ENCODE measurements at regions not wholly inside any gene's neighbourhood (a gene's known extent, or its start where the extent isn't known, plus 50 kb on each side); places are given as distances from the start of the nearest gene placed in this dataset.
A peak's percentile ranks its signal among the peaks of the same experiment; 100 is the strongest.

DNA sequence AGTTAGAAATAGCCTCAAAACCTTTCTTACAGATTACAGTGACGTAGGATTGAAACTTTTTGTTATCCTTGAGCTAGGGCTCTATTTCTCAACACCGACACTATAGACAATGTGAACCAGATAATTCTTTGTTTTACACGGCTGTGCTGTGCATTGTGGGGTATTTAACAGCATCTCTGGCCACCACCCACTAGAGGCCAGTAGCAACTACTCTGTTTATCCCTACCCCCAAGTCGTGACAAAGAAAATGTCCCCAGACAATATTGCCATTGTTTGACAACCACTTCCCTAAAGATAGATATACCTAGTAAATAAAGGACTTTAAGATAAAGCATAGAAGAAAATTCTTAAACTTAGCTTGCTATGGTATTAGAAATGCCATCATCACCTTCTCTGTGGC lies 359.6 kb downstream of the ARL4A start:
- no peak for DNase-seq

DNA sequence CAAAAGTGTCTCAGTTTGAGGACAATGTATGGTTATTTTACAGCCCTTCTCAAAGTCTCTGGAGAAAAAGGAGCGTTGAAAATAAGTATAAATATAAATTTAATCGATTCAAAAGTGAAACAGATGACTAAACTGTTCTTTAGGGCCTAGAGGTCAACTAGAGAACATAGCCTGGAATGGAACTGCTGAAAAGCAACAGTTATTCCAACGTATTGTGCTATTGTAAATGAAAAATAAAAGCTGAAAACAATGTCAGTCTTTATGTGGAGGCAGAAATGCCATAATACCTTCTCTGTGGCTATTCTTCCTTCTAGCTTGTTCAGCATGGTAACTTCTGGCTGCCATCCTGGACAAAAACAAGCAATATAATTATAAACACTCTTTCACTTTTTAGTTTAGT lies 362.5 kb downstream of the ARL4A start:
- no peak for DNase-seq

DNA sequence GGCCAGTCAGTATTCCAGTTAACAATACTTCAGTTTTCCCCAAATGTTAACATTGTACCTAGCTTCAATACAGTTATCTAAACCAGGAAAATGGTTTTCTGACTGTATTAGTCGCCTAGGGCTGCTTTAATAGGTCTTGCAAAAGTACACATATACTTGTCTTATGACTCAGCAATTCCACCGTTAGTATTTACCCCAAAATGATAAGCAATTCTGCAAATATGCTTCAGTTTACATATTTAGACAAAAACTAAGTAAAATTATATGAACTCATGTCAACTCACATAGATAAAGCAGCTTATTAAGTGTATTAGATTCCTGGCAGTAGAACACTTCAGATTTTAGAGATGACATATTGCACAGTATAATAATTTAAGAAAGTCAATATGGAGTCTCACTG lies 363.3 kb downstream of the ARL4A start:
- no peak for DNase-seq

DNA sequence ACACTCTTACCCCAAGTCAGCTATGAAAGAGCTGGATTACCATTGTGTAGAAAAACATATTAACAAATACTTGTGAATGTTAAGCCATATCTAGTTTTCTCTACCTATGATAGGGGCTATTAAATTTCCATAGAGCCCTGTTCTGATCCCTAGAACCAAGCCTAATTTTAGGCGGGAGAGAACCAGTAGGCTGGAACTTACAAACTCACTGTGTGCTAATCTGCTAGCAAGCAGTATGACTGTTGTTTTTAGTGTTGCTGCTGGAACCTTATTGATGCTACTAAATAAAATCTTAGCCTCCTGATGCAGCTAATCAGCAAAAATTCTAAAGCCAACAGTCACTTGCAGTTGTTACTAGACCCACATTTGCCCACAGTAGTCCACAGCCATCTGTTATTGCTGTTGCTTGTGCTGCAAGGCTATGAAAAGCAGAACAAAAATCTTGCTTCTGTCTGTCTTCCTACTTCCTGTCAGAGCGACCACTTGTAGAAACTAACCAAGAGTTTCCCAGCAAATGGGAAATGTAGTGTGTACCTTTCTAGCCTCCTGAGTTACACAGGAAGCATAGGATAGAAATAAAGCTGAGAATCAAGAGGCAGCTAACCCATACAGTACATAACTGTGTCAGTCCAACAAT lies 368.4 kb downstream of the ARL4A start:
- peak; percentile 9 to 13 for DNase-seq

DNA sequence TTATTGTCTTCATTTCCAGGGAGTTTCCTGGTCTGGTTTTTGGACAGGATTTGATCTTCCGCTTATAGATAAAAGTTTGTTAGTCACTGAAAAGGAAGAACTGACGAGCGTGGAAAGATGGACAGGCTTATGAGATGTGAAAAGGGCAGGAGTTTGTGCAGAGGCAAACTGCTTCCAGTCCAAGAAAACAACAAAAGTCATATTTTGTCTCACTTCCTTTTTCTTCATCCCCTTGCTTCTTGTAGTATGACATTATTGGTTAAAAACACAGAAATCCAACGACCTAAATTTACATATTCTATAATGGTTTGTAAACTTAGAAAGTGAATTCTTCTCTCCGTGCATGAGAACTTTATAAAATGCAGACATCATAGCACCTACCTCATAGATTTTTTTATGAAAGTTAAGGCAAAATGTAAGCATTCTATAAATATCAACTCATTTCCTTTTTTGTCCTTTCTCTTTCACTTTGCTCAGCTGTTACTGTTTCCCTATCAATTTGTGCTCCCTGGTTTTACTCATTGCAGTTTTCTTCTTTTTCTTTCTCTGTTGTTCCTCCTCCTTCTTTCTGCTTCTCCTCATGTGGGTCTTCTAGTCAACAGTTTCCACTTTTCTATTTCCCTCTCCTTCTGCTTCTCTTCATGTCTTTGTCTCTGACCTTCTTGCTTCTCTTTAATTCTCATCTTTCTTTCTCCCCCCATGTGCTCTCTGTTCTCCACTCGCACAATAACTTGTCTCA lies 370.2 kb downstream of the ARL4A start:
- peak; percentile 9 to 16 for DNase-seq

DNA sequence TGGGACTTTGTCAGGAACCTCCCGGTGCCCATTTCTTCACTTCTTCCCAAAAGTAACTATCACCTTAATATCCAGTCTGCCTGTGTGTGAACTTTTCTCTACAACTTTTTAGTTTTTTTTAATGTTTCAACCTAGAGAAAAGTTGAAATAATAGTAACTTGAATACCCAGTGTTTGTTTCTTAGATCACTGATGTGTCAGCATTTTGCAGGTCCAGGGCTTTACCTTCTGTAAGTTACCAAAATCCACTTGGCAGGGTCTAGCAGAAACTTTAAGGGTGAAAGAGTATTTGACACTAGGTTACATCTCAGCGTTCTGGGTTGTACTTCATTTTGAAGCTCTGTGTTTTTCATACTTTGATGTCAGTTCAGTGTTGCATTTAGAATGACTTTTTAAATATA lies 372.7 kb downstream of the ARL4A start:
- DNase-seq = no peak

DNA sequence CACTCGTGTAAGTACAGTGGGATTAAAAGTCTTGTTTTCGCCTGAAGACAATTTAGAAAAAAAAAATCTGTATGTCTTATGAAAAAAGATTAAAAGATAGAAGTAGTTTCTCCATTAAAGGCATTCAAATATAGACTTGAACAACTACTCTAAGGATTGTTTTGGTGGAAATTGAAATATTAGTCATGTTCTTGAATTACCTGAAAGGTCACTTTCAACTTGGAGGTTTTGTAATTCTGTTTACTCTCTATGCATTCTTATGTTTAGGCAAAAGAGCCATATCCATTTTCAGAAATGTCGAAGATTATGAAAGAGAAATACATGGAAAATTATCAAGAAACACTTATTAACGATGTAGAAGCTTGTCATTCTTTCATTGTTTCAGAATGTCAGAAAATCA lies 373.7 kb downstream of the ARL4A start:
- DNase-seq = no peak

DNA sequence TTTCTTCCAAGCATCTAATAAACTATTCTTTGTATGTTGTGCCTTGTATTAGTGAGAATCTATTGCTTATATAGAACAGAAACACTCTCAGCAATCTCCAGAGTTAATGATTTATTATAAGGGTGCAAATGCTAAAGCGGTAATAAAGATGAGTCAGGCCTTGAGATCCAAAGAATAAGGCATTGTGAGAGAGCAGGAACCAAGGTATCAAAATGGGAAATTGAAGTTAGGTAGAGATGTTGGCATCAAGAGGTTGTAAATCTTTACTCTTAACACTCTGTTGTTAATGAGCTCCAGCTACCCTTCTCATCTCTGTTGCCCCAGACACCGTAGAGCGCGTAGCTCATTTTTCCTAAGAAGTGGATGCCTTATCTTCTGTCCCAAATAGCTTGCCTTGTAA lies 375.2 kb downstream of the ARL4A start:
- no peak for DNase-seq

DNA sequence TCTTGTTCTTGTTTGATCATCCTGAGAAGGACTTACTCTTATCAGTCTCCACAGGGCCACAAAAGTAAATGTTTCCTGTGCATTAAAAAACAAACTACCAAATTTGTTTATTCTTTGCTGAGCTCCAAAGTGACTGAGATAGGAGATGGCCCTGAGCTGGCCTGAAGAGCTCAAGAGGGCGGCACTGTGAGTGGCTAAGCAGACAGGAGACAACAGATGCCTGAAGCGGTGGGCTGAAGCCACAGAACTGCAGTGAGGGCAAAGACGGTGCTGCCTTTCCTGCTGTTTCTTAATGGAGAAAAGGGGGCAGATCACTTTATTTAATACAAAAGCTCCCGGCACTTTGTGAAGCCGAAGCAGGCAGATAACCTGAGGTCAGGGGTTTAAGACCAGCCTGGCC lies 379.6 kb downstream of the ARL4A start:
- DNase-seq = no peak

DNA sequence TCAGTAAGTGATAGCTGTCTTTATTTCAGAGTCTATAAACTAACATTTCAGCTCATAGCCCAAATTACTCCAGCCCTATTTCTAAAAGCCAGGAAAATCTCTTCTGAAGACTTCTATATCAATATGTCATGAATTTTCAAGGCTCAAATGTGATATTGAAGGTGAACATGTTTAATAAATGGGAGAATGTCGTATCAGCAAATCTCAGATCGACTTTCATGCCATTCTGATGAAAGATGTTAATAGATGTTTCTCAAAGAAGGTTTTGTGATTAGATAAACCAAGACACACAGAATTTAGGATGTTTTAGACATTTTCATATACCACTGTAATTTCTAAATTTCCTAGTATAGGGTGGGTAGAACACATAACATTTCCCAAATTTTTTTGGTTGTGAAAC lies 380.6 kb downstream of the ARL4A start:
- no peak for DNase-seq

DNA sequence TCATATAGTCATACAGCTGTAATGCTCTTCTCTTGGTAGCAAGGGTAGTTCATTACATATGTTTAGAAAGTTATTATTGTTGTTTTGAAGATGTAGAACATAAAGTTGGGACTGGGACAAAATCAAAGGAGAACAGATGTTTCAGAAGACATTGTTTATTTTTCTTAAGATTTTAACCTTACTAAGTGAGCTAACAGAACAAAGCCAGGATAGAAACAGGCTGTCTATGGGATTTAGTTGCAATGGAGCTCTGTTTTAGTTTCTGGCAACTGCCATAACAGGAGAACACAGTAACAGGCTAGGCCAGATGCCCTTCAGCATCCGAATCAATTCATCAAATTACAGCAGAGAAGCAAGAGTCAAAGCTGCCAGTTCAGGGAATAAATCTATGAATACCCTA lies 382.4 kb downstream of the ARL4A start:
- no peak for DNase-seq

DNA sequence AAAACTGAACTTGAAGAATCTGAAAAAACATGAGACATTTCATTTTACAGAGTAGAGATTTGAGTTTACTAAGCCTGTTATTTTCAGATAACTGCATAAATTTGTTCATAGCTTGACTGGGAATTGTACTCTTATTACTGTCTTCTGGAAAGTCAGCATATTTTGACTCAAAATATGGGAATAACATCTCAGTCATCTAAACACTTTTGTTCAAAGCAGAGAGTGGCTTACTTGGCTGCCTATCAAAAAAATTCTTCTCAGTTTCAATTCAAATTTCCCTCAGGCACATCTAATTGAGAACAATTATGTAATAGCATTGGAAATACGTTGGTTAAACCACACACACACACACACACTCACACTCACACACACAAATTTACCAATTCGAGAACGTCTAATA lies 384.6 kb downstream of the ARL4A start:
- DNase-seq = no peak

DNA sequence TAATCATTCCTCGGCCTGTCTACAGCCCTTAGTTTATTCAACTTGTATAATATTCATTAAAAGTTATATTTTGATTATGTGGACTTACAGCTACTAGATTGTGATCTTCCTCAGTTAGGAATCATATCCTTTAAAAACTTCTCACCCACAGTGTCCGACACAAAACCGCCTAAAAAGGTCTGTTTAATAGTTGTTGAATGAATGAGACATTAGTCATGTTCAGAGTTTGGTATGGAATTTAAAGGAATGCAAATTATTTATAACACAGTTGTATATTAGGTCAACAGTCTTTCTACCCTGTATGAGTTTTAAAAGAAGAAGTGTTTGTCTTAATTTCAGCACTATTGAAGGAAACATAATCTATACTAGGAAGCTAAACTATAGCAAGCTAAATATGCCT lies 390.0 kb downstream of the ARL4A start:
- no peak for DNase-seq

DNA sequence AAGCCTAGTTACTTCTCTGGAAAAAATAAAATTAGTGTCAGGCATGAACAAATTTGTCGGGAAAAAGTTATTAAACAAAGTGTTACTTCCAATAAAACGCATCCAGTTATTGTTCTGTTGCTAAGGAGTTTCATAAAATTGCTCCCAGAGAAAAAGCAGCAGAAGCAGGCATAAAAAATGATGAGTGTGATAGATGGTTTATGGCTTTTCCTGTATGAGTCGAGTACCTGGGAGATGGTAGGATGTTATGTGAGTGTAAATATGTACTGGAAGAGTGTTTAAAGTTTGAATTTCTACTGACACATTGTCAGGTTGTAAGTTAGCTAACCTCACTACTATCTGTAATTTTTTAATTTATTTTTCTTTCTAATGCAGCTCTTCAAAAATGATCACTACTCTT lies 390.7 kb downstream of the ARL4A start:
- no peak for DNase-seq

DNA sequence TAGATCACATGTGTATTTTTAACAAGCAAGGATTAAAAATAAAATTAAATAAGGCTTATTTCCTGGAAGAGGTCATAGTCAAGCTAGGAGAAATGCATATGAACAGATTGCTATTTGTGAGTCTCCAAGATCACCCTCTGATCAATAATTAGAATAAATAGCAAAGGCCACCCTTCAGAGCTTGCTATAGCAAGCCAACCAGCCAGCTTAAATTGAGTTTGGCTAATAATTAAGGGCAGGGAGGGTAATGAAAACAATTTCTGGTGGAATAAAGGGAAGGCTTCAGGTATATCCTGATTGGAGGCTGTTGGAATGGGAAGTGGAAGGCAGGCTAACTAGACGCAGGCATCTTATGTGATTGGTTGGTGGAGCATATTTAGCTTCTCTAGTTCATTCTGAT lies 403.5 kb downstream of the ARL4A start:
- no peak for DNase-seq

DNA sequence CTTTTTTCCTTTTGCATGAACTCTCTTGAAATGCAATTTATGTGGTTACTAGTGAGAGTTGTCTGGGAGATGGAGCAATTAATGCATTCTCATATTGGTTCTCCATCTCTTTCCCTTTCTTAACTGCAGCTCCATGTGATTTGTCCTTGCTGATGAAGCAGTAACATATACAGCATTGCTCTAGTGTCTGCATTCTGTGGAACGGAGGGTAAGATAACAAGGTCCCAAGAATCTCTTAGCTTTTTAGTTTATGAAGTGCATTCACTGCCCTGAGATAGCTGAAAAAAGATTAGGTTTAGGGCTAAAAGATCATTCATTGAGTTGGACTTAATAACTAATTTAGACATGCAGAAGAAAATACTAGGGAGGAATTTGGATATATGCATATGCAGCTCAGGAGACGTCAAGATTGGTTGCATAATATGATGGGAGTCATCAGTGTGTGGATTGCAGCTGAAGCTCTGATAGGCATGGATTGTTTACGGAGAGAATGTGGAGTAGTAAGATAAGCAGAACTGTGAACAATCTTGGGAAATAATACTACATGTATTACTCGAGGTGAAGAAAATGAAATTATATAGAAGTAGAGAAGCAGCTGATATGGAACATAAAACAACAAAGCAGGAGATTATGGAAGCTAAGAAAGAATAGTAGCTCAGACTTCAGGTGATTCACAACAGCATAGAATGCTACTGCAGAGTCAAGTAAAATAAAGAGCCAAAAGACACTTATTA lies 404.7 kb downstream of the ARL4A start:
- DNase-seq = no peak

DNA sequence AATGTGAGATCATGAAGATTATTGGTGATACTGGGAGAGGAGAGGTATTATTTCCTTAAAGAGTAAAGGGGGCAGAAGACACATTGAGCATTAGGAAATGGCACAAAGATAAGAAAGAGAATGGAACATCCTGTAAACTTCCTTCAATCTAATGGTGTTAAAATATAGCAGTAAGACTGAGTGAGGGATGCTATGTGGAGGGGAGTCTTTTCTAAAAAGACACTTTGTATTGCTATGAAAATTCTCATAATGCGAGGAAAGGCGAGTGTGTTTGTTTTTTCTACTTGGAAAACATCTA lies 405.2 kb downstream of the ARL4A start:
- DNase-seq = no peak

DNA sequence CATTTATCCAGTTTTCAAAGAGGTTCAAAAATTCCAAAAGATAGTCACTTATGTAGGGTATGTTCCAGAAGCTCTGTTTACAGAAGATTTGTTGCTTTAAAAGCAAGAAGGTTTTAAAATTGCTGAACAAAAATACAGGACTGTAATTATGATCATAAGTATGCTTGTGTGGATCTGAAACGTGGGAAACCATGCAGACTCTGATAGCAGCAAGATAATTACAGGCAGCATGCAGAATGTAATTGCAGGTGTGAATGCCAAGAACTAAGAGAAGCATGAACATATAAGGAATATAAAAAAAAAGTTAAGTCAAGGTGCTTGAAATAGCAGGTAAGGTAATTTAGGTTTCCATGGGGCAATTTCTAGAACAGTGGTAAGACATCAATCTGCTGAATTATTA lies 405.7 kb downstream of the ARL4A start:
- DNase-seq = no peak

DNA sequence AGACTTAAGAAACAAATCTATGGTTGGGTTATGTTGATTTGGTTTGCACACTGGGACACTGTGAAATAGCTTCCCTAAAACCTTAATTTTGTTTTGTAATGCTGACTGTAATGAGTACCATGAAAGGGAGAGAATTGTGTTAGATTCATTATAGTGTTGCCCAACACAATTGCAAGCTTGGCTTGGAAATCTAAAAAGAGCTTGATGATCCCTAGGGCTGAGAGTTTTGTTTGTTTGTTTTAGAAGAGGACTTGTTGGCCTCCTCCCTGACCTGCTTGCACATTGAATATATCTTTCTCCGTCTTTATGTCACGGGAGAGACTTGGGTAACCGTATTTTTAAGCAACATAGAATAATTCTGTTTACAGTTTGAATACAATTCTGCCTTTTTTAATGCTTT lies 410.1 kb downstream of the ARL4A start:
- no peak for DNase-seq

DNA sequence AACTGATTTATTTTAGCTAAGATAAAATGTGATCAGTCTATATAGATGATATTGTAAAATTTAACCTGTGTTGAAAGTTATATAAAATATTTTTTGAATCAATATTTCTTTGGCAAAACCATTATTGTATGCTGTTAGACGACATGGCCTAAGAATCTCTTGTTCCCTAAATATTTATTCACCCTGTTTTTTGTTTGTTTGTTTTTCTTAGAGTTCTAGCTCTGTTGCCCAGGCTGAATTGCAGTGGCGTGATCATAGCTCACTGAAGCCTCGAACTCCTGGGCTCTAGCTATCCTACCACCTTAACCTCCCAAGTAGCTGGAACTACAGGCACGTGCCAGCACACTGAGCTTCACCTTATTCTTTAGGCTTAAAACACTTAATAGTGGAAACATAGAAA lies 410.7 kb downstream of the ARL4A start:
- DNase-seq = no peak

DNA sequence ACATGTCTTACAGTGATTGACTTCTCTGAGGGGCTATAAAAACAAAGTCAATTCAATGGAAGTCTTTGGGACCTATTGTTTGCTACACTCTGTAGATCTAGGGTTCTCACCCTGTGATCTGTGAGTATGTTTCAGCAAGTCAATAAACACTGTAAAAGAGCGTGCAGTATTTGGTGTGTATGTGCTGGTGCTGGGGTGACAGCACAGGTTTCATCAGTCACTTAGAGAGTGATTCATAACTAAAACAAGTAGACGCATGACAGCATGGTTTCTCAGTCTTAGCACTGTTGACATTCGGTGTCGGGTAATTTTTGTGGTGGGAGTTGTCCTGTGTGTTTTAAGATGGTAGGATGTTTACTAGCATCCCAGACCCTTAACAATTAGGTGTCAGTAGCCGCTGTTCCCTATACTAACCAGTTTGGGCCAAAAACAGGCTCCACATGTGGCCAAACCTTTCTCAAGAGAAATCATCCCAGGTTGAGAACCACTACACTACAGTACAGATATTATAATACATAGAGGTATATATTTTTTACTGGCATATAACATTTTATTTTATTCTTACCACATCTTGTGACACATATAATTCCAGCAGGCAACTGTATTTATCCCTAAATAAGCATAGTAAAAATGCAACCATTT lies 411.8 kb downstream of the ARL4A start:
- no peak for DNase-seq

DNA sequence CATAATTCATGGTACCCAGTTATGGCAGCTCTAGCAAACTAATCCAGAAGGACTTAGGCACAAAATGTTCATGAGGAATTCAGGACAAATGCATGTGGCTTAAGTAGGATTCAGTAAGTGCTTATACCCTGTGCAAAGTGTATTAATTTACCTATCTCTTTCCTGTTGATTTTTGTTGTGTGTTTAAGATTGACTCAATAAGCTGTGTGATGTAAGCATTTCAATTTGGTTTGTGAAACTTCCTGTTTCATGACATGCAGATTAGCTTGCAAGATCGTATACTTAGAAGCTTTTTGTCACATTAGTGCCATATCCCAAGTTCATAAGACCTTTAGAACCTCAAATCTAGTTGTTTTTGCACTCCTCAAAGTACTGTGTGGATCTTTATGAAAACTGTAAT lies 416.7 kb downstream of the ARL4A start:
- peak; percentile 45 to 51 for DNase-seq

DNA sequence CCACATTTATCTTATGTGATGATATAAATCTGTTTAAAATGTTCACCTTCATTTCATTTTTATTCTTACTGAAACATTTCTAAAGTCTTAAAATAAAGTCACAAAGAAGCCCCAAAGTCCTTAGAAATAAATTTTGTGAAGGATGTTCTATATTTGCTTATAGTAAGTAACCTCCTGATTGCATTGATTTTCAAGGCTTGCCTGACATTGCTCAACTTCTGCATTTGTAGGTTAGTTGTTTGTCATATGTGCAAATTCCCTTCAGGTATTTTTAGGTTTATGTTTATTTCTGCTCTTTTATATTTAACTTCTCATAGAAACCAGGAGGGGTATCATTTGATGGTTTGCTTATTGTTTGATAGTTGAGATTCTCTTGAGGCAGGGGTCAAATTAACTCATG lies 417.8 kb downstream of the ARL4A start:
- DNase-seq = no peak

DNA sequence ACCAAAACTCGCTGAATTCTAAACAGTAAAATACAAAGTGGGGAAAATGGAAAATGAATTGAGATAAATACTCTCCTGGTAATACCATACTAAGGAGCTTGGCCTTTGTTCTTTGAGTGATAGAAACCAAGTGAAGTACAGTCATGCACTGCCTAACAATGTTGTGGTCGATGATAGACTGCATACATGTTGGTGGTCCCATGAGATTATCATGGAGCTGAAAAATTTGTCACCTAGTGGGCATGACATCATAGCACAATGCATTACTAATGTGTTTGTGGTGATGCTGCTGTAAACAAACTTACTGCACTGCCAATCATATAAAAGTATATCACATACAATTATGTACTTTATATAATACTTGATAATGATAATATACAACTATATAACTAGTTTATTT lies 419.1 kb downstream of the ARL4A start:
- DNase-seq = no peak

All from inflammatory macrophage treated with lipopolysaccharide for 1 hour (primary cell).